ENCODE measurements at regions not wholly inside any gene's neighbourhood (a gene's known extent, or its start where the extent isn't known, plus 50 kb on each side); places are given as distances from the start of the nearest gene placed in this dataset.

- Mint-ChIP-seq H3K9me3 (peaks cover 10 to 16% of the 10 kb centered on the region in 2 donors), H3K36me3 (no peaks in the 10 kb centered on the region), H3K27ac (no peak overlapping the region)
- DNase-seq (ENCODE audit: low spot score in 2 of 2) (no peak), ATAC-seq (no peak)
These were observed 623.5 kb downstream of the CDH11 start for GRCh38 chr16:64498363-64498762.

- Mint-ChIP-seq H3K36me3 (peaks cover 0 to 3% of the 10 kb centered on the region in 2 donors), H3K9me3 (peaks cover 18 to 28% of the 10 kb centered on the region in 2 donors)
- no peak for ATAC-seq
These were observed 628.2 kb downstream of the CDH11 start for GRCh38 chr16:64493709-64494108.

GRCh38 chr16:64489449-64489848 lies 632.4 kb downstream of the CDH11 start:
- ATAC-seq, result no peak
- Mint-ChIP-seq H3K36me3 (peaks cover 0 to 5% of the 10 kb centered on the region in 2 donors), H3K9me3 (peaks cover 25 to 39% of the 10 kb centered on the region in 2 donors), H3K27ac (no peak overlapping the region)
- DNase-seq (ENCODE audit: low spot score in 2 of 2), result no peak

More at GRCh38 chr16:64493709-64494108, 628.2 kb downstream of the CDH11 start:
- DNase-seq (ENCODE audit: low spot score in 2 of 2), result no peak
- no peak overlapping the region for H3K27ac Mint-ChIP-seq

GRCh38 chr16:64486561-64486960 lies 635.3 kb downstream of the CDH11 start:
- no peak for ATAC-seq
- H3K36me3 Mint-ChIP-seq, result peaks cover 0 to 5% of the 10 kb centered on the region in 2 donors

GRCh38 chr16:64481497-64481896 lies 640.4 kb downstream of the CDH11 start:
- ATAC-seq (no peak), DNase-seq (ENCODE audit: low spot score in 2 of 2) (no peak)
- Mint-ChIP-seq H3K27ac (no peak overlapping the region), H3K36me3 (no peaks in the 10 kb centered on the region), H3K9me3 (peaks cover 19 to 23% of the 10 kb centered on the region in 2 donors)

More at GRCh38 chr16:64486561-64486960, 635.3 kb downstream of the CDH11 start:
- no peak overlapping the region for H3K27ac Mint-ChIP-seq
- no peak for DNase-seq (ENCODE audit: low spot score in 2 of 2)
- H3K9me3 Mint-ChIP-seq, result peaks cover 23 to 38% of the 10 kb centered on the region in 2 donors

GRCh38 chr16:64478252-64478906 lies 643.5 kb downstream of the CDH11 start:
- ATAC-seq, result no peak
- no peak for DNase-seq (ENCODE audit: low spot score in 2 of 2)
- Mint-ChIP-seq H3K27ac (no peak overlapping the region), H3K36me3 (no peaks in the 10 kb centered on the region), H3K9me3 (peaks cover 30 to 33% of the 10 kb centered on the region in 2 donors)

- H3K9me3 Mint-ChIP-seq, result peaks cover 39 to 49% of the 10 kb centered on the region in 2 donors
- ATAC-seq (no peak), DNase-seq (ENCODE audit: low spot score in 2 of 2) (no peak)
- peaks cover 0 to 2% of the 10 kb centered on the region in 2 donors for H3K36me3 Mint-ChIP-seq
- no peak overlapping the region for H3K27ac Mint-ChIP-seq
These were observed 646.1 kb downstream of the CDH11 start for GRCh38 chr16:64475627-64476351.

- Mint-ChIP-seq H3K36me3 (peaks cover 0 to 11% of the 10 kb centered on the region in 2 donors), H3K9me3 (peaks cover 32 to 36% of the 10 kb centered on the region in 2 donors), H3K27ac (no peak overlapping the region)
- no peak for DNase-seq (ENCODE audit: low spot score in 2 of 2)
- no peak for ATAC-seq
These were observed 650.9 kb downstream of the CDH11 start for GRCh38 chr16:64470916-64471315.

GRCh38 chr16:64469906-64470702 lies 651.8 kb downstream of the CDH11 start:
- Mint-ChIP-seq H3K27ac (no peak overlapping the region), H3K36me3 (peaks cover 0 to 11% of the 10 kb centered on the region in 2 donors), H3K9me3 (peaks cover 31 to 33% of the 10 kb centered on the region in 2 donors)
- ATAC-seq, result no peak
- no peak for DNase-seq (ENCODE audit: low spot score in 2 of 2)

GRCh38 chr16:64469351-64469750 lies 652.5 kb downstream of the CDH11 start:
- Mint-ChIP-seq H3K36me3 (peaks cover 0 to 11% of the 10 kb centered on the region in 2 donors), H3K27ac (no peak overlapping the region), H3K9me3 (peaks cover 31 to 33% of the 10 kb centered on the region in 2 donors)
- no peak for ATAC-seq
- DNase-seq (ENCODE audit: low spot score in 2 of 2), result no peak

- Mint-ChIP-seq H3K9me3 (peaks cover 24 to 27% of the 10 kb centered on the region in 2 donors), H3K27ac (no peak overlapping the region), H3K36me3 (peaks cover 0 to 11% of the 10 kb centered on the region in 2 donors)
- ATAC-seq, result no peak
- no peak for DNase-seq (ENCODE audit: low spot score in 2 of 2)
These were observed 653.3 kb downstream of the CDH11 start for GRCh38 chr16:64468515-64469090.

GRCh38 chr16:64459821-64460220 lies 662.0 kb downstream of the CDH11 start:
- H3K36me3 Mint-ChIP-seq, result peaks cover 2 to 5% of the 10 kb centered on the region in 2 donors
- no peak overlapping the region for H3K27ac Mint-ChIP-seq
- H3K9me3 Mint-ChIP-seq, result peaks cover 22 to 31% of the 10 kb centered on the region in 2 donors
- DNase-seq (ENCODE audit: low spot score in 2 of 2) (no peak), ATAC-seq (no peak)

- DNase-seq (ENCODE audit: low spot score in 2 of 2), result no peak
- no peak for ATAC-seq
- Mint-ChIP-seq H3K27ac (no peak overlapping the region), H3K9me3 (peaks cover 26 to 34% of the 10 kb centered on the region in 2 donors), H3K36me3 (peaks cover 5% of the 10 kb centered on the region in 2 donors)
These were observed 662.5 kb downstream of the CDH11 start for GRCh38 chr16:64459402-64459801.

- DNase-seq (ENCODE audit: low spot score in 2 of 2) (no peak), ATAC-seq (no peak)
- peaks cover 25 to 28% of the 10 kb centered on the region in 2 donors for H3K9me3 Mint-ChIP-seq
- peaks cover 5% of the 10 kb centered on the region in 2 donors for H3K36me3 Mint-ChIP-seq
- H3K27ac Mint-ChIP-seq, result no peak overlapping the region
These were observed 666.6 kb downstream of the CDH11 start for GRCh38 chr16:64455275-64455674.

GRCh38 chr16:64453646-64454045 lies 668.2 kb downstream of the CDH11 start:
- ATAC-seq (no peak), DNase-seq (ENCODE audit: low spot score in 2 of 2) (no peak)
- Mint-ChIP-seq H3K27ac (no peak overlapping the region), H3K36me3 (peaks cover 5% of the 10 kb centered on the region in 2 donors), H3K9me3 (peaks cover 17 to 23% of the 10 kb centered on the region in 2 donors)

- no peak overlapping the region for H3K27ac Mint-ChIP-seq
- peaks cover 5 to 10% of the 10 kb centered on the region in 2 donors for H3K36me3 Mint-ChIP-seq
- peaks cover 20 to 27% of the 10 kb centered on the region in 2 donors for H3K9me3 Mint-ChIP-seq
- ATAC-seq (no peak), DNase-seq (ENCODE audit: low spot score in 2 of 2) (no peak)
These were observed 669.4 kb downstream of the CDH11 start for GRCh38 chr16:64452446-64452845.
